ENCODE measurements at regions not wholly inside any gene's neighbourhood (a gene's known extent, or its start where the extent isn't known, plus 50 kb on each side); places are given as distances from the start of the nearest gene placed in this dataset.

GRCh38 chr5:89729623-89730301 lies 679.8 kb downstream of the CETN3 start:
- Histone ChIP-seq H3K27me3 (ENCODE audit: insufficient read depth, poor library complexity, severe bottlenecking) (no peaks in the 10 kb centered on the region), H3K27ac (replicated peaks) (no peak overlapping the region), H3K4me3 (replicated peaks; ENCODE audit: insufficient read depth, low read length) (no peak overlapping the region)
- DNase-seq (ENCODE audit: low read depth in 1 of 2, low spot score in 1 of 2) = no peak
- TF ChIP-seq SPI1 (IDR thresholded peaks at IDR 0.05; ENCODE audit: borderline replicate concordance, low read depth) = no peak
- TF ChIP-seq GABPA (IDR thresholded peaks at IDR 0.05; ENCODE audit: low read depth) = no peak
- TF ChIP-seq, protein P1, sequence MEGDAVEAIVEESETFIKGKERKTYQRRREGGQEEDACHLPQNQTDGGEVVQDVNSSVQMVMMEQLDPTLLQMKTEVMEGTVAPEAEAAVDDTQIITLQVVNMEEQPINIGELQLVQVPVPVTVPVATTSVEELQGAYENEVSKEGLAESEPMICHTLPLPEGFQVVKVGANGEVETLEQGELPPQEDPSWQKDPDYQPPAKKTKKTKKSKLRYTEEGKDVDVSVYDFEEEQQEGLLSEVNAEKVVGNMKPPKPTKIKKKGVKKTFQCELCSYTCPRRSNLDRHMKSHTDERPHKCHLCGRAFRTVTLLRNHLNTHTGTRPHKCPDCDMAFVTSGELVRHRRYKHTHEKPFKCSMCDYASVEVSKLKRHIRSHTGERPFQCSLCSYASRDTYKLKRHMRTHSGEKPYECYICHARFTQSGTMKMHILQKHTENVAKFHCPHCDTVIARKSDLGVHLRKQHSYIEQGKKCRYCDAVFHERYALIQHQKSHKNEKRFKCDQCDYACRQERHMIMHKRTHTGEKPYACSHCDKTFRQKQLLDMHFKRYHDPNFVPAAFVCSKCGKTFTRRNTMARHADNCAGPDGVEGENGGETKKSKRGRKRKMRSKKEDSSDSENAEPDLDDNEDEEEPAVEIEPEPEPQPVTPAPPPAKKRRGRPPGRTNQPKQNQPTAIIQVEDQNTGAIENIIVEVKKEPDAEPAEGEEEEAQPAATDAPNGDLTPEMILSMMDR (IDR thresholded peaks at IDR 0.05; ENCODE audit: insufficient read depth, low read length) = no peak
- no peak for TF ChIP-seq POLR2AphosphoS5 (IDR thresholded peaks at IDR 0.05; ENCODE audit: low read depth)
- TF ChIP-seq, protein P2, sequence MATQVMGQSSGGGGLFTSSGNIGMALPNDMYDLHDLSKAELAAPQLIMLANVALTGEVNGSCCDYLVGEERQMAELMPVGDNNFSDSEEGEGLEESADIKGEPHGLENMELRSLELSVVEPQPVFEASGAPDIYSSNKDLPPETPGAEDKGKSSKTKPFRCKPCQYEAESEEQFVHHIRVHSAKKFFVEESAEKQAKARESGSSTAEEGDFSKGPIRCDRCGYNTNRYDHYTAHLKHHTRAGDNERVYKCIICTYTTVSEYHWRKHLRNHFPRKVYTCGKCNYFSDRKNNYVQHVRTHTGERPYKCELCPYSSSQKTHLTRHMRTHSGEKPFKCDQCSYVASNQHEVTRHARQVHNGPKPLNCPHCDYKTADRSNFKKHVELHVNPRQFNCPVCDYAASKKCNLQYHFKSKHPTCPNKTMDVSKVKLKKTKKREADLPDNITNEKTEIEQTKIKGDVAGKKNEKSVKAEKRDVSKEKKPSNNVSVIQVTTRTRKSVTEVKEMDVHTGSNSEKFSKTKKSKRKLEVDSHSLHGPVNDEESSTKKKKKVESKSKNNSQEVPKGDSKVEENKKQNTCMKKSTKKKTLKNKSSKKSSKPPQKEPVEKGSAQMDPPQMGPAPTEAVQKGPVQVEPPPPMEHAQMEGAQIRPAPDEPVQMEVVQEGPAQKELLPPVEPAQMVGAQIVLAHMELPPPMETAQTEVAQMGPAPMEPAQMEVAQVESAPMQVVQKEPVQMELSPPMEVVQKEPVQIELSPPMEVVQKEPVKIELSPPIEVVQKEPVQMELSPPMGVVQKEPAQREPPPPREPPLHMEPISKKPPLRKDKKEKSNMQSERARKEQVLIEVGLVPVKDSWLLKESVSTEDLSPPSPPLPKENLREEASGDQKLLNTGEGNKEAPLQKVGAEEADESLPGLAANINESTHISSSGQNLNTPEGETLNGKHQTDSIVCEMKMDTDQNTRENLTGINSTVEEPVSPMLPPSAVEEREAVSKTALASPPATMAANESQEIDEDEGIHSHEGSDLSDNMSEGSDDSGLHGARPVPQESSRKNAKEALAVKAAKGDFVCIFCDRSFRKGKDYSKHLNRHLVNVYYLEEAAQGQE (IDR thresholded peaks at IDR 0.05; ENCODE audit: insufficient replicate concordance, low read depth) = no peak

GRCh38 chr5:89728750-89729149 lies 680.8 kb downstream of the CETN3 start:
- TF ChIP-seq POLR2AphosphoS5 (IDR thresholded peaks at IDR 0.05; ENCODE audit: low read depth) (no peak), GABPA (IDR thresholded peaks at IDR 0.05; ENCODE audit: low read depth) (no peak), SPI1 (IDR thresholded peaks at IDR 0.05; ENCODE audit: borderline replicate concordance, low read depth) (no peak)
- TF ChIP-seq, protein P1 (IDR thresholded peaks at IDR 0.05; ENCODE audit: insufficient read depth, low read length) = no peak
- TF ChIP-seq, protein P2 (IDR thresholded peaks at IDR 0.05; ENCODE audit: insufficient replicate concordance, low read depth) = no peak
- no peak for DNase-seq (ENCODE audit: low read depth in 1 of 2, low spot score in 1 of 2)
- Histone ChIP-seq H3K27ac (replicated peaks) (no peak overlapping the region), H3K27me3 (ENCODE audit: insufficient read depth, poor library complexity, severe bottlenecking) (no peaks in the 10 kb centered on the region), H3K4me3 (replicated peaks; ENCODE audit: insufficient read depth, low read length) (no peak overlapping the region)

DNA sequence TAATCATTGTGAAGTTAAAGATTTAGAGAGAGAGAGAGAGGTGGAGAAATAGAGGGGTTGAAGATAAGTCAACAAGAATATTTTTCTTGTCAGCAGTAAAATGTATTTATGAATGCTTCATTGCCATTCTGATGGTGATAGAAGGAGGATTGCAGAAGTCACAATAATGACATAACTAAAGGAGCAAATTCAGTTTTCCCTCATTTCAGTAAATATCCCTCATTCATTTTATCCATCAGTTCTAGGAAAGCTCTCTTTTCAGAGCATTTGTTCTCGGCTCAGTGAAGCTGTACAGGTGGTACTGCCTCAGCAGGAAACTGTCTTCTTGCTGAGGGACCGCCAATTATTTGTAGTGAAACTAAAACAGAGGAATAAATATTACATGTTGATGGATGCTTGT lies 681.4 kb downstream of the CETN3 start:
- no peak for DNase-seq (ENCODE audit: low read depth in 1 of 2, low spot score in 1 of 2)
- Histone ChIP-seq H3K4me3 (replicated peaks; ENCODE audit: insufficient read depth, low read length) (no peak overlapping the region), H3K27me3 (ENCODE audit: insufficient read depth, poor library complexity, severe bottlenecking) (no peaks in the 10 kb centered on the region), H3K27ac (replicated peaks) (no peak overlapping the region)
- TF ChIP-seq, protein P2 (IDR thresholded peaks at IDR 0.05; ENCODE audit: insufficient replicate concordance, low read depth) = no peak
- TF ChIP-seq POLR2AphosphoS5 (IDR thresholded peaks at IDR 0.05; ENCODE audit: low read depth) (no peak), GABPA (IDR thresholded peaks at IDR 0.05; ENCODE audit: low read depth) (no peak), SPI1 (IDR thresholded peaks at IDR 0.05; ENCODE audit: borderline replicate concordance, low read depth) (no peak)
- TF ChIP-seq, protein P1 (IDR thresholded peaks at IDR 0.05; ENCODE audit: insufficient read depth, low read length) = no peak
